ENCODE measurements at regions not wholly inside any gene's neighbourhood (a gene's known extent, or its start where the extent isn't known, plus 50 kb on each side); places are given as distances from the start of the nearest gene placed in this dataset.
"Not testable (repeated sequence)": the region's sequence is repeated elsewhere in the genome, so short reads cannot be mapped to it uniquely, and the experiment has no call there.

GRCh38 chr20:1742049-1742434 lies 84.5 kb upstream of the SIRPG start:
- not testable (repeated sequence) for TF ChIP-seq CTCF (IDR thresholded peaks at IDR 0.05; ENCODE audit: extremely low read depth in 1 of 2, insufficient read depth in 1 of 2, low read depth in 1 of 2, low read length in 2 of 2); EZH2 (IDR thresholded peaks at IDR 0.05; ENCODE audit: borderline replicate concordance, low read depth, low read length, severe bottlenecking); POLR2A (IDR thresholded peaks at IDR 0.05; ENCODE audit: low read depth, low read length); FOS (IDR thresholded peaks at IDR 0.05; ENCODE audit: borderline replicate concordance, insufficient read depth, low read length); MAX (IDR thresholded peaks at IDR 0.05; ENCODE audit: insufficient read depth, insufficient read length); JUN (IDR thresholded peaks at IDR 0.05; ENCODE audit: borderline replicate concordance, insufficient read depth, insufficient read length, low read depth)

Measured in endothelial cell of umbilical vein (primary cell).